HG03354 (cell line): ENCODE measurements at regions not wholly inside any gene's neighbourhood (a gene's known extent, or its start where the extent isn't known, plus 50 kb on each side); places are given as distances from the start of the nearest gene placed in this dataset.

ENCODE experiments used
- ATAC-seq: cut with Tn5 transposase; IDR thresholded peaks from one replicate; pipeline ENCODE4 v1.9.1; 2021; ENCODE audit warnings: mild to moderate bottlenecking; ENCODE audit not compliant: unreplicated experiment, poor library complexity, severe bottlenecking

DNA sequence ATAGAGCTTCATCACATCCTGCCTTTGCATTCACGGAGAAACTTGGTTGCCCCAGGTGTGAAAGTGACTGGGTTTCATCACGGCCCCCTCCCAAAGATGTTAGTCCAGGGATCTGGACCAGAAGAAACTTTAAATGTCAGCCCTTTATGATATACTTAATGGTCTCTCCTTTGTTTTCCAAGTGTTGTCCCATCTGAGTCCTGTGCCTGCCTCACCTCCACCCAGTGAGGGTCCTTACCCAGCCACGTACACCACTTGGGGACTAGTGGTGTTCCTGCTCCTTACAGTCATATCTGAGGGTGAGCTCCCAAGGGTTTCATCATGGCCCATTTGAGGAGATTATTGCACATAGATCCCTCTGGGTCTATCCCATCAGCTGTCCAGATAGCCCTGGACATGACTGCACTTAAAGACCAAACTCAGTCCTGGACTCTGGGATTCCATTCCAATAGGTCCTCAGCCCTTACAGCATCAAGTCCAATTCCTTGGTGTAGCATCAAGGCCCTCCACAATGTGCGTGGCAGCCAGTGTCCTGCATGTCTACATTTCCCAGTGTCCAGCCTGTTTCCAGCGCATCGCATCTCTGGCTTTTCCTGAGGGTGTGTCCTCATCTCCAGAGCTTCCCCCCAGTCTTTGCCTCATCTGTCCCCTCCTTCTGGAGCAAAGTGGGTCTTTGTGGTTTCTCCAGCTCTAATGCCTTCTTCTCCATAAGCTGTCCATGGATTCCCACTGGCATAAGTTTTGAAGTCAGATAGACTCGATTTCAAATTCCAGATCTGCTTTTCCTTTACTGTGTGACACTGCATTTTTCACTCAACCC is 351.6 kb downstream of the MYCN start:
- no peak for ATAC-seq

DNA sequence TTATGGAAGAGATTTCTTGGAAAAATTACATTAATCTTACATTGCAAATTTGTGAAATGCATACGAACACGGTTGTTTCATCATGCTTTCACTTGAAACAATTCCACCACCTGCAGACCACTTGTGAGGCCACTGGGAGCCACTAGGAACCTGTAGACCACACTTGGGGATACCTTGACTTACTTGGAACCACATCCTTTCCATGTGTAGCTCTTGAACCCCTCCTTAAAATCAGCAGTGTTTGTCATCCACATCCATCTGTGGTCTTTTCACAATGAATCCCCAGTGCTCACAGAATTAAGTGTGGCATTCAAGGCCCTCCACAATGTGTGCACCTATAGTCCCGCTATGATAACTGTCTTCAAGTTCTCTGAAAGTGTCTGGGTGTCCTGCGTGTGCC is 350.9 kb downstream of the MYCN start:
- no peak for ATAC-seq

DNA sequence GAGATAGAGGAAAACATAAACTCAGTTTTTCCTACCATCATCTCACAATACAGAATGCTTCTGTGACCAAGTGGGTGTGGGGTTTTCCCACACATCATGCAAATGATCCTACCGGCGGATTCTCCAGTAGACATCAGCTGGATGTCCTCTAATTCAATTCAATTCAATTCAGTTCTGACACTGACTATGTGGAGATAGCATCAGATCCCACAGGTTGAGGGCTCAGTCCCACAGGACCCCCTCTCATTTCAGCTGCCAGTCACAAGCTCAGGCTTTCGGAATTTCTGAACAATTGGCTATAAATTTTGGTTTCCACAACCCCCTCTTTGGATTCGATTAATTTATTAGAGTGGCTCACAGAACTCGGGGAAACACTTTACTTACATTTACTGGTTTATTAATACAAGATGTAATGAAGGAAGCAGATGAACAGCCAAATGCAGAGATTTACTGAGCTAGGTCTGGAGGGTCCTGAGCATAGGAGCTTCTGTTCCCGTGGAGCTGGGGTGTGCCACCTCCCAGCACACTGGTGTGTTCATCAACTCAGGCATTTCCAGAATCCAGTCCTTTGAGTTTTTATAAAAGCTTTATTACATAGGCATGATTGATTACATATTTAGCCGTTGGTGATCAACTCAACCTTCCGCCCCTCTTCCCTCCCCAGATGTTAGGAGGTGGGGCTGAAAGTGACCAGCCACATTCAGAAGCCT is 350.1 kb downstream of the MYCN start:
- ATAC-seq, result no peak

DNA sequence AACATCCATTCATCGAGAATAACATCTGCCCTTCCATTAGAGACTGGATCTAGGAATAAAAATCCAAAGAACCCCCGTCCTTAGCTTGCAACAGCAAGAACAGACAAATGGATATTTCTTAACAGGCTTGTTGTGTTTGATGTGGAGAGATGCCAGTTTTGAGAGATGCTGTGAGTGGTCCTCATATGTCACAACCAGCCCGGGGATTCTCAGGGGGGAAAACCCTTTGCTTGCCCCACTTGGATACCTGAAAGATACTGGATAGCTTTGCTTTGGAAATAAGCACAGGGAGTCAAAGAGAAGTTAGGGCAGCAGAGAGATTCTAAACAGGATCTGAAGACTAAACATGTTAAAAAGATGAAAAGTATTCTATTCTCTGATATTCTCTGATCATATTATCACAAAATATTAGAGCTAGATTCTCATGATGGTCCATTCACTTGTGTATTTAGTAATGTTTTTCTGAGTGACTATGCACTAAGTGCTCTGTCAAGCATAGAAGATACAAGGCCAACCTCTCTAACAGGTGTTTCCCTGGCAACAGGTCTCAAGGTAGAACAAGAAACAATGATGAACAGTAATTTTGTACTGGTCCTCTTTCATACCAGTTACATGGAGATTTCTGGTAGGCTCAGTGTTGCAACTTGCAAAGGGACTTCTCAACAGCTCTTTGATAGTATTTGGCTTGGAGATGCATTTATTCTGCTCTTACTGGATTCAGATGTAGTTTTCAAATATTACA is 348.2 kb downstream of the MYCN start:
- ATAC-seq, result no peak

DNA sequence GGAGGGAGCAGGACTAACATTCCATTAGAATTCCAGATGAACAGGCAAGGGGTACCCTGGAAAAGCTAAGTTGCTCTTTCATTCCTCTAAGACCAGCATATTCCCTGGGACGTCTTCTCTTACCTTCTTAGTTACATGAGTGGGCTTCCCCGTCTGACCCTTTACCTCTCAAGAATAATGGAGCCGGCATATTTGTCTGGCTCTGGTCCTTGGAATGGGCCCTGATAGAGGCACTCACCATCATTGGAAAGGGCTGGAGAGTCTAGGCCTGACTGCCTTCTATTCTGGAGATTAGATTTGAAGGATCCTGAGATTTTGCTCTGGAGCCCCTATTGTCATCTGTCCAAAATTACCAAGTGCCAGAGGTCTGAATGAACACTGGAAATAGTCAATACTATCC is 347.5 kb downstream of the MYCN start:
- ATAC-seq, result no peak

DNA sequence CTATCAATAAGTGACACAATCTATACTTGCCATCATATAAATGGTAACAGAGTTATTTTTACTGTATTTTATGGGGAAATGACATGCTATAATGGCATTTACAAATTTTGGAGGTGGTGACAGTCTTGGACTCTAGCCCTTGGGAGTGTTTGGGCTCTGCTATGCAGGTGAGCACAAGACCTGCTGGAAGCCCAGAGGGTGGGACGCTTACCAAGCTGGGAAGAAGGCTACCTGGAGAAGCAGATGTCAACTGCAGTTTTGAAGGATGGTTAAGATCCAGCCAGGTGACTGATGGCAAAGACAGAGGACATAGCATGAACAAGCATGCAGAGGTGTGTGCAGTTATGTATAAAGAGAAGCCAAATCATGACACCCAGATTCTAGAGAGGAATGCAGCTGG is 346.9 kb downstream of the MYCN start:
- ATAC-seq, result no peak

DNA sequence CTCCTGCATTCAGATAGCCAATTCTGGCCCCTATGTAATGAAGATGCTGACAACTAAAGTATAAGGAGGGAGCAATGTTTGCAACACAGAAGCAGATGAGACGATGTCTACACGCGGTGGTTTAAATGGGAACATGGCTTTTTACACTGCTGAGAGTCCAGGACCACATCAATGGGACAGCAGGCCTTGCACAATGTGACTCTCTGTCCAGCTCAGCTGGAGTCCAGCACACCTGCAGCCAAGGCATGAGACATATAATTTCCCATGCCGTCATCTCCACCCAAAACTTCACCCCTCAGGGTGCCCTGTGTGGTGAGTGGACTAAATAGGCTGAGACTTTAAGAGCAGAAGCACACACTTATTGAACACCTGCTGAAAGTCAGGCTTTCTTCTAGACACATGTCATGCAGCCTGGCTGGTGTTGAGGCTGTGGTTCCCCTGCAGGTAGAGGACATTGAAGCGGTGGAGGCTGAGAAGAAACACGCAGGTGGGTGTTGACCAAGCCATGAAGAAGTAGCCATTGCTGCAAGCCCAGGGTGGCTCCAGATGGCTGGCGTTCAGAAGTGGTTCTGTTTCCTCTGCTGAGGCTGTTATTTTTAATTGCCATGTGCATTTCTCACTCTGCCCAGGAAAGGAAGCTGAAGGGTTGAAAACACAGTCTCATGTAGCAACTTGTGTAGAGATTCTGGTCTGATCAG is 345.6 kb downstream of the MYCN start:
- no peak for ATAC-seq

DNA sequence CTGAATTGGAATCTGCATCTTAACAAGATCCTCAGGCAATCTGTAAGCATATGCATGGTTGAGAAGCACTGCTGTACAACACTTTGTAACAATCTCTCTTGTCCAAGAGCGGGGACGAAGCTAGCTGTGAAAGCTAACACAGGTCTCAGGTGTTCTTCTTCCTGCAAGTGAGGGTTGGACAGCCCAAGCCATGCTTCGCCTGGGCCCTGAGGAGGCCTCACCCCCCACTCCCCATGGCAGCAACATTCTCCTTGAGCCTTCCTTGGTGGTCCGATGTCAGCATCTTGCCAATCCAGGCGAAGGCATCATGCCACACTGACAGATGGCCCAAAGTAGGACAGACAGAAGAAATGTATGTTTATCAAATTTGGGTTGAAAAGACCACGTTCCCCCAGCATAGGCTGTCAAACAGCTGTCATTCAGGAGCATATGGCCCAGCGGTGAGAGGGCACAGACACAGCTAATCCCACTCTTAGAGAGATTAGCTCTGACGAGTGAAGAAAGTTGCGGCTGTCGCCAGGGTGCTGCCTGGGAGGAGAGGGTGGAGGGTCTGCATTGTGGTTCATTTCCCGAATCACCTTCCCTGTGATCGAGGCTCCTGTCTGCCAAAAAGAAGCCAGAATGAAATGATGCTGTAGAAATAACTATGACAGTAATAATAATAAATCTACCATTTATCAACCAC is 344.7 kb downstream of the MYCN start:
- ATAC-seq, result no peak

DNA sequence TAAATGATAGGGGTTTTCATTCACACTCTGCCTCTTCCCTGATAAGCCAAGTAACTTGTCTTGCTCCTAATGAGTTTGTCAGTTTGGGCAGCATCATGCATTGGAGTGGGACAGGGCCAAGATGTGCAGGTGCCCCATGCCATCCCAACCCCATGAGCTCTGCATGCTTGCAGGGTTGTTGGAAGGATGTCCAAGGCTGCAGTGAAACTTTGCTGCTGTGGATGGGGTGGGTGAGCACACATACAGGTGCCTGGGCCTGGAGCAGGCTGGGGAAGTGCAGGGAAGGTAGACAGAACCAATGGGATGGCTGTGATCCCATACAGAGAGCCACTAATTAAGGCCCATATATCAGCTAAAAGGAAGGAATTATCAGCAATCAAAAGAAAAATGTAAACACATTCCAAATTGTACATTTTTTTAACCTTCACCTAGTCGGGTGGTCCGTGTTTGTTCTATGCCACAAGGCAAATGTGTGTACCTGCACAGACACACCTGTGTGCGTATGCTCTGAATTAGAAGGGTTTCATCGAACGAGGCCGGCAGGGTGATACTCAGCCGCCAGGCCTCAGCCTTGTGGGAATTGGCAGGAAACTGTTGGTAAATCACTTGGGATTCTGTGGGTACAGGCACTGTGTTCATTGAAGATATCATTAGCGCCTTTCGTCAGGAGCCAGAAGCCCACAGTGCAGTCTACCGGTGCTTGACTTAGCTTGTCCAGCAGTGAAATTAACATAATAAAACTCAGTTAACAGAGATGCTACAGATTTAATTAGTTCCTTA is 342.9 kb downstream of the MYCN start:
- no peak for ATAC-seq

DNA sequence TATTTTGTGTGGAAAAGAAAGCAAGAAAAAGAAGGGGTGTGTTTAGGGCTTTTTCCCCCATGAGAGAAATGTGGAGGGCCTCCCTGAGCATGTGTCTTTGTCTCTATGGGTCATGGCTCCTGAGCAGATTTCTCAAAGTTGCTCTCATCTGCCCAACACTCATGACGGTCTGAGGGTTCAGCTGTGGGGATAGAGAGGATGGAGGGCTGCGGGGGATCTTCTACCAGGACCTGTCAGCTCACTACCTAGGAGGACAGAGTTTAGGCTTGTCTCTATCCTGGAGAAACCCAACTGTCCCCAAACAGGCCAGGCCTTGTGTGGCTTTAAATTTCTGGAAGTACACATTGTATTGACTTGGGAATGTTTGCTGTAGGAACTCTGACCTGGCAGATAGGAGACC is 342.2 kb downstream of the MYCN start:
- ATAC-seq, result no peak

DNA sequence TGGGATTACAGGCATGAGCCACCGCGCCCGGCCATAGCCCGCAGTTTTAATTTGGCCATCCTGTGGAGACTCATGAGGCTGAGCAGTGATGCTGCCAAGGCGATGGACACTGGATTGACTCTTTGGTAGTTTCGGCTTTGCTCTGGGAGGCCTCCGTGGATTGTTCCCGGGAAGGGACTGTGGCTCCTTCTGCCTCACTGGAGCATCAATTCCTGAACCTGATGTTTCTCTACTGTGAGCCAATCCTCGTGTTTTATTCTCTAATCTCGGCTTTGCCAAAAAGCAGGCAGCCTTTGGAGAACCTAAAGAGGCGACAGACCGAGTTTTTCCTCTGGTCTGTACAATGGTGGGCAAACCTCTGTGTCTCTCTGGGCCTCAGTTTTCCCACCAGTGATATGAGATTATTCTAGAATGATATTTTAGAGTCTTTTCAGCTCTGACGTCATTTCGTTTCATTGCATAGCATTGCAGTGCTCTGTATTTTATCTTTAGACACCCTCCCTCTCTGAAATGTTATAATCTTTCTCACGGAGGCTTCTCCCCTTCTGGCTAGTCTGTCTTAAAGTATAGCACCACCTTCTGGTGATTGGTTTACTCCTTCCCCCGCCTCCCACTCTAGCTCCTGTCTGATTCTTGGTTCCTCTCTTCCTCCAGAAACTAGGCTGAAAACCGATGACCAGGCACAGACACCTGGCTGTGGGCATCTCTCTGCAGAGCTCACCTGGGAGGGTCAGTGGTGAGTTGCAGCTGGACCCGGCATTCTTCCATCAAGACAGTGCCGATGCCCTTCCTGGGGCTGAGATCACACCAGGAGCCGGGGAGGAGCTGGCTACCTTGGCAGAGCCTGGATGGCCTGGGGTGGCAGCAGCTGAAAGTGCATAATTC is 341.3 kb downstream of the MYCN start:
- no peak for ATAC-seq

DNA sequence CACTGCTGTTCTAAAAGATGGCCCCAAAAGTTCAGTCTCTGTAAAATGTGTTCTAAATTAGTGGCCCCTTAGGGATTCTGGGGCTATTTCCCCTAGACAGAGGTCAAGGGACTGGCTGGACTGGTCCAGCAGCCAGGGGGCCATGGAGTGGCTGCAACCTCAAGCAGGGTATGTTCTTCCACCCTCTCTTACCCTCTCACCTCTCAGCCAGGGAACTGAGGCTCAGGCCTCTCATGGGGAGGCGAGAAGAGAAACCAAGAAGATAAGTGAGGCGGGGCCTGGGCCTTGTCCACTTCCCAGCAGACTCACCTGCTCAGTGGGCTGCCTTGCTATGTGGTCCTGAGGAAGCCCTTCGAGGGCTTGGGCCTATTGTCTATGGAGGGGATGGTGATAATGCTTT is 339.7 kb downstream of the MYCN start:
- ATAC-seq, result no peak

DNA sequence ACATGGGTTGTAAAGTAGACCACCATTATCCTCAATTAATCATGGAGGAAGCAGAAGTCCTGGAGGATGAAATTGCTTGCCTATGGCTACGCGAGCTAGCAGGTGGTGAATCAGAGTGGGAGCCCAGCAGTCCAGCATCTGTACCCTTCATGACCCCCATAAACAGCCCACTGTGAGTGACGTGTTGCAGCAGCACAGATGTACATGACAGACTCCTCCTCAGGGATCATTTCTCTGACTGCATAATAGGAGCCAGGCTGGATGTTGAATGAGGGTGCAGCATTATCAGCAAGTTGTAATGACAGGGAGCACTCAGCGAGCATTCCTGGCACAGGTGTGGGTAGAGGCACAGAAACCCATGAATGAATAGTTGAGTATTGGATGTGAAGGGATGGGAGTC is 339.3 kb downstream of the MYCN start:
- ATAC-seq, result no peak

DNA sequence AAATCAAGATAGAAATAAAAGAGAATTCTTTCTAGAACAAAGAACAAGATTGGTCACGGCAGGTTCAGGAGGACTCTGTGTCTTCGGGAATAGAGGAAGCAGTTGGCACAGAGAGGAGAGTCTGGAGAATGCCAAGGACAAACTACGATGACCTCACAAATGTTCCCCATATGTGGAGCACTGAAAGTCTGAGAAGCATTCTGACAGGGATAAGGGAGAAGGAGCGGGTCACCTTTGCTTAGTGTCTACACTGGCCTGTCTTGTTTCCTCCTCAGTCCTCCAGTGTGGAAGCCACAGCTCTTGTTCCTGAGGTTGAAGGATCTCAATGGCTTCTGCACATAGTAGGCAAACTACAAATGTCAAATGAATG is 338.8 kb downstream of the MYCN start:
- ATAC-seq, result no peak

DNA sequence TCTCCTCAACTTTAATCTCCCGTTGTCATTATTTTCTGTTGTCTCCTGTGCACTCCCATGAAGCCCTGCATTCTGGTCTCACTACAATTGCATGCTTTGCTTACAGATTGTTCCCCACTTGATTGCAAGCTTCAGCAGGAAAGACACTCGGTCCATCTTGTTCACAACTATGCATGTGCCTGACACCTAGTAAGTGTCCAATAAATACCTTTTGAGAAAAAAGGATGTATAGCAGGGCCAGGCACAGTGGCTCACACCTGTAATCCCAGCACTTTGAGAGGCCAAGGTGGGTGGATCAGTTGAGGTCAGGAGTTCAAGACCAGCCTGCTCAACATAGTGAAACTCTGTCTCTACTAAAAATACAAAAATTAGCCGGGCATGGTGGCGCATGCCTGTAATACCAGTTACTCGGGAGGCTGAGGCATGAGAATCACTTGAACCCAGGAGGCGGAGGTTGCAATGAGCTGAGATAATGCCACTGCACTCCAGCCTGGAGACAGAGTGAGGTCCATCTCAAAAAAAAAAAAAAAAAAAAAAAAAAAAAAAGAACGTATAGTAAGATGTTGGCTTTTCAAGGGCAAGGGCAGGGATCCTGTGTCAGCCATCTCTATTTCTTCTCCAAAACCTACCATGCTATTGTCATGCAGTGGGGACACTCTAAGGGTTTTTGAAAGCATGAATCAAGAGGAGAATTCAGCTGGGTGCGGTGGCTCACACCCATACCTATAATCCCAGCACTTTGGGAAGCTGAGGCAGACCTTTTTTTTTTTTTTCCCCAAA is 338.3 kb downstream of the MYCN start:
- no peak for ATAC-seq

DNA sequence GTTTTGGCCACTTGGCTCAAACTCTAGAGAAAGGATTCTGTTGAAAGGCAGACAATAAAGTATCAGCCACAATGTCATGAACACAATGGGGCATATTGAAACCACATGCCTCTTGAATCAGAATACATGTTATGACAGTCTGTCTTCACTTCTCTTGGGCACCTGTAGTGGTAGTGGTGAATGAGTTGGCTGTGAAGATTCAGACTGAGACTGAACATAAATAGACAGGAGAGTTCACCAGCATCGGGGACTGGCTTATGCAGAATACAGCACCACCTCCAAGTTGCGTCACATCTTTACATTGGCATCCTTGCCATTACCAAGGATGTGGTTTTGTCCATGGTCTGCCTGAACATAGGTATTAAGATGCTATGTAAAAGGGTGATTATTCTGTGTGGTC is 336.8 kb downstream of the MYCN start:
- ATAC-seq, result no peak

DNA sequence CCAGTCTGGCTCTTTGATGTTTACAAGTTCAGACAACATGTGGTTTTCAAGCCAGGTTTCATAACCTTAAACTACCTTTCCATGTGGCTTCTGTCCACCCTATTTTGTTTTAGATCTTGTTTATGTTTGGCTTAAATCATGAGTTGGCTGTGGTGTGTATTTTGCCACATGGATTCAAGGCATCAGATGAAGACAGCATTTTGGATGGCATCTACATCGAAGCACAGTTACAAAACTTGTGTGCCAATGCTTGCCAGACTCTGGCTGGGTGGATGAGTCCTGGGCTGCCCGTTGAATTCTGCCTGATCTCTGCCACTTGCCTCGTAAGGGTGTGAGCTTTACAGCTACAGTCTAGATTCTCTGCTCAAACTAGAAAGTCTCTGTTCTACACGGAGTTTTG is 335.3 kb downstream of the MYCN start:
- no peak for ATAC-seq
